ENCODE measurements at regions not wholly inside any gene's neighbourhood (a gene's known extent, or its start where the extent isn't known, plus 50 kb on each side); places are given as distances from the start of the nearest gene placed in this dataset.

DNA sequence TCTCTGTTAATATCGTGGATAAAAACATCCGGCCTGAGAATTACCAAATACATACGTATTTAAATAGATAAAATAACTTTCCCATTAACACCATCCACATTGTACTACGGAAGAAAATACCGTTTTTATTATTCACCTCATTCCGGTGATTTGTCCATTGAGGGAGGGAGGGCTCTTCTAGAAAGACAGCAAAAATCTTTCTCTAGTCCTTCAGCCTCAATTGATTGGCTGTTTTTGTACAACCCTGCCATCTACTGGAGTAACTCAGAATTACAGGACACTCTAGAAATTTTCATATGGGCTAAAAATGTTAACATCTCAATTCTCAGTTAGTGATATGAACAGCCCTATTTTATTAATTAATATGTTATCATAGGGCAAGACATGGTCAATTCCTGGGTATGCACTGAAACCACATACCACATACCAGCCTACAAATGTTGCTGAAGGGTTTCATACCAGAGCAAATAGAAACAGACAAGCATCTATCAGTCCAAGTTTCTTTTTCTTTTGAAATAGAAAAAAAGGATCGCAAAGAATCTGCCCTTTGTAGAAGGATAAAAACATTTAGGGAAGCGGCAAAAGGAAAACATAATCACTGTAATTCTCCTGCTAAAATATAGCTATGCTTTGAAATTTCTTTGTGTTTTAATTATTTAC lies 55.8 kb upstream of the CDCA7L start:
- TF ChIP-seq, protein P1, sequence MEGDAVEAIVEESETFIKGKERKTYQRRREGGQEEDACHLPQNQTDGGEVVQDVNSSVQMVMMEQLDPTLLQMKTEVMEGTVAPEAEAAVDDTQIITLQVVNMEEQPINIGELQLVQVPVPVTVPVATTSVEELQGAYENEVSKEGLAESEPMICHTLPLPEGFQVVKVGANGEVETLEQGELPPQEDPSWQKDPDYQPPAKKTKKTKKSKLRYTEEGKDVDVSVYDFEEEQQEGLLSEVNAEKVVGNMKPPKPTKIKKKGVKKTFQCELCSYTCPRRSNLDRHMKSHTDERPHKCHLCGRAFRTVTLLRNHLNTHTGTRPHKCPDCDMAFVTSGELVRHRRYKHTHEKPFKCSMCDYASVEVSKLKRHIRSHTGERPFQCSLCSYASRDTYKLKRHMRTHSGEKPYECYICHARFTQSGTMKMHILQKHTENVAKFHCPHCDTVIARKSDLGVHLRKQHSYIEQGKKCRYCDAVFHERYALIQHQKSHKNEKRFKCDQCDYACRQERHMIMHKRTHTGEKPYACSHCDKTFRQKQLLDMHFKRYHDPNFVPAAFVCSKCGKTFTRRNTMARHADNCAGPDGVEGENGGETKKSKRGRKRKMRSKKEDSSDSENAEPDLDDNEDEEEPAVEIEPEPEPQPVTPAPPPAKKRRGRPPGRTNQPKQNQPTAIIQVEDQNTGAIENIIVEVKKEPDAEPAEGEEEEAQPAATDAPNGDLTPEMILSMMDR (IDR thresholded peaks at IDR 0.05; ENCODE audit: insufficient read depth, low read length) = no peak
- TF ChIP-seq, protein P2, sequence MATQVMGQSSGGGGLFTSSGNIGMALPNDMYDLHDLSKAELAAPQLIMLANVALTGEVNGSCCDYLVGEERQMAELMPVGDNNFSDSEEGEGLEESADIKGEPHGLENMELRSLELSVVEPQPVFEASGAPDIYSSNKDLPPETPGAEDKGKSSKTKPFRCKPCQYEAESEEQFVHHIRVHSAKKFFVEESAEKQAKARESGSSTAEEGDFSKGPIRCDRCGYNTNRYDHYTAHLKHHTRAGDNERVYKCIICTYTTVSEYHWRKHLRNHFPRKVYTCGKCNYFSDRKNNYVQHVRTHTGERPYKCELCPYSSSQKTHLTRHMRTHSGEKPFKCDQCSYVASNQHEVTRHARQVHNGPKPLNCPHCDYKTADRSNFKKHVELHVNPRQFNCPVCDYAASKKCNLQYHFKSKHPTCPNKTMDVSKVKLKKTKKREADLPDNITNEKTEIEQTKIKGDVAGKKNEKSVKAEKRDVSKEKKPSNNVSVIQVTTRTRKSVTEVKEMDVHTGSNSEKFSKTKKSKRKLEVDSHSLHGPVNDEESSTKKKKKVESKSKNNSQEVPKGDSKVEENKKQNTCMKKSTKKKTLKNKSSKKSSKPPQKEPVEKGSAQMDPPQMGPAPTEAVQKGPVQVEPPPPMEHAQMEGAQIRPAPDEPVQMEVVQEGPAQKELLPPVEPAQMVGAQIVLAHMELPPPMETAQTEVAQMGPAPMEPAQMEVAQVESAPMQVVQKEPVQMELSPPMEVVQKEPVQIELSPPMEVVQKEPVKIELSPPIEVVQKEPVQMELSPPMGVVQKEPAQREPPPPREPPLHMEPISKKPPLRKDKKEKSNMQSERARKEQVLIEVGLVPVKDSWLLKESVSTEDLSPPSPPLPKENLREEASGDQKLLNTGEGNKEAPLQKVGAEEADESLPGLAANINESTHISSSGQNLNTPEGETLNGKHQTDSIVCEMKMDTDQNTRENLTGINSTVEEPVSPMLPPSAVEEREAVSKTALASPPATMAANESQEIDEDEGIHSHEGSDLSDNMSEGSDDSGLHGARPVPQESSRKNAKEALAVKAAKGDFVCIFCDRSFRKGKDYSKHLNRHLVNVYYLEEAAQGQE (IDR thresholded peaks at IDR 0.05; ENCODE audit: insufficient replicate concordance, low read depth) = no peak
- TF ChIP-seq SPI1 (IDR thresholded peaks at IDR 0.05; ENCODE audit: borderline replicate concordance, low read depth) (no peak), GABPA (IDR thresholded peaks at IDR 0.05; ENCODE audit: low read depth) (no peak), POLR2AphosphoS5 (IDR thresholded peaks at IDR 0.05; ENCODE audit: low read depth) (no peak)
- H3K27me3 ChIP-seq (ENCODE audit: insufficient read depth, poor library complexity, severe bottlenecking) = no peaks in the 10 kb centered on the region
- no peak overlapping the region for H3K27ac ChIP-seq (replicated peaks)
- H3K4me3 ChIP-seq (replicated peaks; ENCODE audit: insufficient read depth, low read length) = no peak overlapping the region
- DNase-seq (ENCODE audit: low read depth in 1 of 2, low spot score in 1 of 2) = peak in 1 of 2 experiments; percentile 26

DNA sequence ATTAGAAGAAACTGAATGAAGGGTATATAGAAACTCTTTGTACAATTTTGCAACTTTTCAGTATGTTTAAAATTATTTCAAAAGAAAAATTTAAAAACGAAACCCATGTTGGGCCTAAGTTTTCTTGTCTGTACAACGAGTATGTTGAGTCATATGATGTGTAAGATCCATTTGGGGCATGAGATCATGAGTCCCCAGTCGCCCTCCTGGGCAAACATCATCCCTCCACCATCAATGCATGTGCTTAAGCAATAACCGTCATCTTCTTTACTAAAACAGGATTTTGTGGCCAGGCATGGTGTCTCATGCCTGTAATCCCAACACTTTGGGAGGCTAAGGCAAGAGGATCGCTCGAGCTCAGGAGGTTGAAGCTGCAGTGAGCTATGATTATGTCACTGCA lies 54.2 kb upstream of the CDCA7L start:
- Histone ChIP-seq H3K27ac (replicated peaks) (no peak overlapping the region), H3K4me3 (replicated peaks; ENCODE audit: insufficient read depth, low read length) (no peak overlapping the region), H3K27me3 (ENCODE audit: insufficient read depth, poor library complexity, severe bottlenecking) (no peaks in the 10 kb centered on the region)
- TF ChIP-seq SPI1 (IDR thresholded peaks at IDR 0.05; ENCODE audit: borderline replicate concordance, low read depth) = no peak
- no peak for TF ChIP-seq GABPA (IDR thresholded peaks at IDR 0.05; ENCODE audit: low read depth)
- no peak for TF ChIP-seq POLR2AphosphoS5 (IDR thresholded peaks at IDR 0.05; ENCODE audit: low read depth)
- TF ChIP-seq, protein P1 (IDR thresholded peaks at IDR 0.05; ENCODE audit: insufficient read depth, low read length) = no peak
- TF ChIP-seq, protein P2 (IDR thresholded peaks at IDR 0.05; ENCODE audit: insufficient replicate concordance, low read depth) = no peak
- no peak for DNase-seq (ENCODE audit: low read depth in 1 of 2, low spot score in 1 of 2)

DNA sequence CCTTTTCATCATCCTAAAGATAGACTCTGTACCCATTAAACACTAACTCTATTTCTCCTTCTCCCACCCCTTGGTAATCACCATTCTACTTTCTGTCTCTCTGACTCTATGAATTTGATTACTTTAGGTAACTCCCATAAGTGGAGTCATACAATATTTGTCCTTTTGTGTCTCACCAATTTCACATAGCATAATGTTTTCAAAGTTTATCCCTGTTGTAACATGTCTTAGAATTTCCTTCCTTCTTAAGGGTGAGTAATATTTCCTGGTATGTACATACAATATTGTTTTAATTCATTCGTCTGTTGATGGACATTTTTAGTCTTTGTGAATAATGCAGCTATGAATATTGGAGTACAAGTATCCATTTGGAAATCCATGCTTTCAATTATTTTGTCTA lies 50.9 kb upstream of the CDCA7L start:
- H3K4me3 ChIP-seq (replicated peaks; ENCODE audit: insufficient read depth, low read length) = no peak overlapping the region
- TF ChIP-seq, protein P1 (IDR thresholded peaks at IDR 0.05; ENCODE audit: insufficient read depth, low read length) = no peak
- TF ChIP-seq, protein P2 (IDR thresholded peaks at IDR 0.05; ENCODE audit: insufficient replicate concordance, low read depth) = no peak
- no peak for TF ChIP-seq SPI1 (IDR thresholded peaks at IDR 0.05; ENCODE audit: borderline replicate concordance, low read depth)
- TF ChIP-seq GABPA (IDR thresholded peaks at IDR 0.05; ENCODE audit: low read depth) = no peak
- TF ChIP-seq POLR2AphosphoS5 (IDR thresholded peaks at IDR 0.05; ENCODE audit: low read depth) = no peak
- peaks cover 3% of the 10 kb centered on the region for H3K27me3 ChIP-seq (ENCODE audit: insufficient read depth, poor library complexity, severe bottlenecking)
- H3K27ac ChIP-seq (replicated peaks) = no peak overlapping the region
- DNase-seq (ENCODE audit: low read depth in 1 of 2, low spot score in 1 of 2) = no peak

All from HL-60 (cell line).